ENCODE measurements at regions not wholly inside any gene's neighbourhood (a gene's known extent, or its start where the extent isn't known, plus 50 kb on each side); places are given as distances from the start of the nearest gene placed in this dataset.

- no peak for TF ChIP-seq EZH2 (IDR thresholded peaks at IDR 0.05; ENCODE audit: insufficient read depth, low read length)
- no peak for TF ChIP-seq CTCF (IDR thresholded peaks at IDR 0.05; ENCODE audit: insufficient read depth, low read depth, low read length)
These were observed 74.2 kb downstream of the GLI2 start for GRCh38 chr2:120809609-120810440.
